Natural killer cell treated with Interleukin-12 subunit alpha and Interleukin-12 subunit beta and Interleukin-15 and Interleukin-18, amount 100 ng/mL, for 72 hours (primary cell): ENCODE measurements at regions not wholly inside any gene's neighbourhood (a gene's known extent, or its start where the extent isn't known, plus 50 kb on each side); places are given as distances from the start of the nearest gene placed in this dataset.
"Not testable (repeated sequence)": the region's sequence is repeated elsewhere in the genome, so short reads cannot be mapped to it uniquely, and the experiment has no call there.

Source experiments
- ATAC-seq, 2 donors: fragments of 150-1000 bp; cut with Tn5 transposase in 1 of 2; sonication (Bioruptor Pico), chemical (Tn5 transposase) in 1 of 2; 2 replicates each; pipeline ENCODE4 v1.10.0; 2021
- DNase-seq: peaks from one replicate; pipeline ENCODE4 v3.0.0; 2022; ENCODE audit warnings: low spot score
- H3K27ac Mint-ChIP-seq, 2 donors: 1 replicate in 1 of 2; 2 replicates in 1 of 2; pipeline ENCODE4 v1.8.0; 2022; ENCODE audit warnings: mixed read lengths in 2 of 2, mild to moderate bottlenecking in 1 of 2, moderate library complexity in 1 of 2
- H3K27me3 Mint-ChIP-seq, 2 donors: 1 replicate in 1 of 2; 2 replicates in 1 of 2; pipeline ENCODE4 v1.8.0; 2022; ENCODE audit warnings: mixed read lengths in 2 of 2
- H3K36me3 Mint-ChIP-seq: one replicate; pipeline ENCODE4 v1.8.0; 2022; ENCODE audit warnings: mixed read lengths
- H3K4me1 Mint-ChIP-seq, 2 donors: 1 replicate in 1 of 2; 2 replicates in 1 of 2; pipeline ENCODE4 v1.8.0; 2022; ENCODE audit warnings: low read depth in 2 of 2, mixed read lengths in 2 of 2, mild to moderate bottlenecking in 1 of 2
- H3K4me3 Mint-ChIP-seq: one replicate; pipeline ENCODE4 v1.8.0; 2022; ENCODE audit warnings: mixed read lengths
- H3K9me3 Mint-ChIP-seq: 2 replicates; pipeline ENCODE4 v1.8.0; 2022; ENCODE audit warnings: mixed read lengths

- DNase-seq (no peak), ATAC-seq (no peak)
- H3K4me1 Mint-ChIP-seq: no peaks in the 10 kb centered on the region
- peaks cover 12% of the 10 kb centered on the region for H3K9me3 Mint-ChIP-seq
- no peaks in the 10 kb centered on the region for H3K36me3 Mint-ChIP-seq
- no peak overlapping the region for H3K4me3 Mint-ChIP-seq
- no peak overlapping the region for H3K27ac Mint-ChIP-seq
- H3K27me3 Mint-ChIP-seq: no peaks in the 10 kb centered on the region
These were observed 525.4 kb downstream of the PIK3C3 start for GRCh38 chr18:42480441-42480840.

- H3K9me3 Mint-ChIP-seq: peaks cover 14% of the 10 kb centered on the region
- no peak overlapping the region for H3K27ac Mint-ChIP-seq
- no peaks in the 10 kb centered on the region for H3K36me3 Mint-ChIP-seq
- ATAC-seq (no peak), DNase-seq (no peak)
- H3K4me3 Mint-ChIP-seq: no peak overlapping the region
- H3K4me1 Mint-ChIP-seq: no peaks in the 10 kb centered on the region
- no peaks in the 10 kb centered on the region for H3K27me3 Mint-ChIP-seq
These were observed 529.6 kb downstream of the PIK3C3 start for GRCh38 chr18:42484648-42485047.

- Mint-ChIP-seq H3K4me3 (no peak overlapping the region), H3K27me3 (no peaks in the 10 kb centered on the region), H3K9me3 (peaks cover 14% of the 10 kb centered on the region), H3K36me3 (no peaks in the 10 kb centered on the region), H3K27ac (no peak overlapping the region), H3K4me1 (no peaks in the 10 kb centered on the region)
- ATAC-seq (no peak), DNase-seq (no peak)
These were observed 531.2 kb downstream of the PIK3C3 start for GRCh38 chr18:42486271-42486670.

GRCh38 chr18:42508683-42509296, 553.8 kb downstream of the PIK3C3 start:
- ATAC-seq: no peak
- peaks cover 21% of the 10 kb centered on the region for H3K9me3 Mint-ChIP-seq
- no peaks in the 10 kb centered on the region for H3K36me3 Mint-ChIP-seq
- no peak overlapping the region for H3K27ac Mint-ChIP-seq
- DNase-seq: no peak
- H3K4me3 Mint-ChIP-seq: no peak overlapping the region
- H3K4me1 Mint-ChIP-seq: no peaks in the 10 kb centered on the region
- H3K27me3 Mint-ChIP-seq: no peaks in the 10 kb centered on the region

- H3K27ac Mint-ChIP-seq: no peak overlapping the region
- H3K4me3 Mint-ChIP-seq: no peak overlapping the region
- H3K9me3 Mint-ChIP-seq: peaks cover 21% of the 10 kb centered on the region
- DNase-seq: no peak
- H3K36me3 Mint-ChIP-seq: no peaks in the 10 kb centered on the region
- H3K27me3 Mint-ChIP-seq: no peaks in the 10 kb centered on the region
- H3K4me1 Mint-ChIP-seq: no peaks in the 10 kb centered on the region
- ATAC-seq: no peak
These were observed 554.8 kb downstream of the PIK3C3 start for GRCh38 chr18:42509750-42510415.

- Mint-ChIP-seq H3K36me3 (no peaks in the 10 kb centered on the region), H3K27me3 (no peaks in the 10 kb centered on the region), H3K4me3 (no peak overlapping the region), H3K27ac (no peak overlapping the region), H3K4me1 (no peaks in the 10 kb centered on the region), H3K9me3 (peaks cover 21% of the 10 kb centered on the region)
- ATAC-seq: no peak
- DNase-seq: no peak
These were observed 555.5 kb downstream of the PIK3C3 start for GRCh38 chr18:42510540-42510939.

GRCh38 chr18:42513441-42513840, 558.4 kb downstream of the PIK3C3 start:
- no peak overlapping the region for H3K27ac Mint-ChIP-seq
- no peaks in the 10 kb centered on the region for H3K36me3 Mint-ChIP-seq
- peaks cover 8% of the 10 kb centered on the region for H3K9me3 Mint-ChIP-seq
- ATAC-seq (no peak), DNase-seq (no peak)
- H3K27me3 Mint-ChIP-seq: no peaks in the 10 kb centered on the region
- H3K4me1 Mint-ChIP-seq: no peaks in the 10 kb centered on the region
- H3K4me3 Mint-ChIP-seq: no peak overlapping the region

- Mint-ChIP-seq H3K4me3 (no peak overlapping the region), H3K9me3 (peaks cover 8% of the 10 kb centered on the region), H3K4me1 (no peaks in the 10 kb centered on the region), H3K27me3 (no peaks in the 10 kb centered on the region), H3K27ac (no peak overlapping the region), H3K36me3 (no peaks in the 10 kb centered on the region)
- DNase-seq (no peak), ATAC-seq (no peak)
These were observed 559.5 kb downstream of the PIK3C3 start for GRCh38 chr18:42514512-42514911.

GRCh38 chr18:42517896-42518295, 562.9 kb downstream of the PIK3C3 start:
- H3K27me3 Mint-ChIP-seq: no peaks in the 10 kb centered on the region
- no peaks in the 10 kb centered on the region for H3K4me1 Mint-ChIP-seq
- no peak overlapping the region for H3K27ac Mint-ChIP-seq
- no peaks in the 10 kb centered on the region for H3K36me3 Mint-ChIP-seq
- ATAC-seq: no peak
- peaks cover 2% of the 10 kb centered on the region for H3K9me3 Mint-ChIP-seq
- no peak overlapping the region for H3K4me3 Mint-ChIP-seq
- DNase-seq: no peak

GRCh38 chr18:42518331-42518730, 563.3 kb downstream of the PIK3C3 start:
- not testable (repeated sequence) for DNase-seq, H3K36me3 Mint-ChIP-seq, H3K4me3 Mint-ChIP-seq, H3K27ac Mint-ChIP-seq, H3K4me1 Mint-ChIP-seq, H3K9me3 Mint-ChIP-seq, ATAC-seq, H3K27me3 Mint-ChIP-seq

GRCh38 chr18:42520138-42520537, 565.1 kb downstream of the PIK3C3 start:
- H3K4me3 Mint-ChIP-seq: no peak overlapping the region
- H3K4me1 Mint-ChIP-seq: no peaks in the 10 kb centered on the region

GRCh38 chr18:42525905-42526304, 570.9 kb downstream of the PIK3C3 start:
- no peak for ATAC-seq
- Mint-ChIP-seq H3K36me3 (no peaks in the 10 kb centered on the region), H3K4me3 (no peak overlapping the region)

More at GRCh38 chr18:42520138-42520537, 565.1 kb downstream of the PIK3C3 start:
- no peak for ATAC-seq
- Mint-ChIP-seq H3K9me3 (peaks cover 6% of the 10 kb centered on the region), H3K27ac (no peak overlapping the region), H3K27me3 (no peaks in the 10 kb centered on the region), H3K36me3 (no peaks in the 10 kb centered on the region)
- DNase-seq: no peak

GRCh38 chr18:42527766-42528165, 572.7 kb downstream of the PIK3C3 start:
- H3K9me3 Mint-ChIP-seq: peaks cover 13% of the 10 kb centered on the region
- H3K36me3 Mint-ChIP-seq: peaks cover 4% of the 10 kb centered on the region
- H3K4me3 Mint-ChIP-seq: no peak overlapping the region
- H3K27me3 Mint-ChIP-seq: no peaks in the 10 kb centered on the region
- H3K4me1 Mint-ChIP-seq: no peaks in the 10 kb centered on the region
- ATAC-seq: no peak
- DNase-seq: no peak
- no peak overlapping the region for H3K27ac Mint-ChIP-seq

More at GRCh38 chr18:42525905-42526304, 570.9 kb downstream of the PIK3C3 start:
- Mint-ChIP-seq H3K4me1 (no peaks in the 10 kb centered on the region), H3K9me3 (peaks cover 8% of the 10 kb centered on the region), H3K27ac (no peak overlapping the region), H3K27me3 (no peaks in the 10 kb centered on the region)
- DNase-seq: no peak

- no peaks in the 10 kb centered on the region for H3K27me3 Mint-ChIP-seq
These were observed 575.2 kb downstream of the PIK3C3 start for GRCh38 chr18:42530276-42530675.

GRCh38 chr18:42532119-42532518, 577.1 kb downstream of the PIK3C3 start:
- Mint-ChIP-seq H3K4me1 (no peaks in the 10 kb centered on the region), H3K36me3 (peaks cover 4% of the 10 kb centered on the region), H3K27ac (no peak overlapping the region), H3K9me3 (peaks cover 15% of the 10 kb centered on the region), H3K4me3 (no peak overlapping the region), H3K27me3 (no peaks in the 10 kb centered on the region)
- DNase-seq: no peak
- no peak for ATAC-seq

More at GRCh38 chr18:42530276-42530675, 575.2 kb downstream of the PIK3C3 start:
- no peaks in the 10 kb centered on the region for H3K4me1 Mint-ChIP-seq
- H3K36me3 Mint-ChIP-seq: peaks cover 4% of the 10 kb centered on the region
- ATAC-seq (no peak), DNase-seq (no peak)
- no peak overlapping the region for H3K27ac Mint-ChIP-seq
- H3K9me3 Mint-ChIP-seq: peaks cover 14% of the 10 kb centered on the region
- no peak overlapping the region for H3K4me3 Mint-ChIP-seq
